ENCODE measurements at regions not wholly inside any gene's neighbourhood (a gene's known extent, or its start where the extent isn't known, plus 50 kb on each side); places are given as distances from the start of the nearest gene placed in this dataset.

GRCh38 chr1:94754570-94754969, 65.6 kb upstream of the SLC44A3 start:
- TF ChIP-seq ATF3 (IDR thresholded peaks at IDR 0.05) (no peak), TAF1 (conservative IDR thresholded peaks at IDR 0.05) (no peak), CTCF (IDR thresholded peaks at IDR 0.05; ENCODE audit: low read depth, low read length, missing input control) (no peak), REST (IDR thresholded peaks at IDR 0.05) (no peak), GABPA (IDR thresholded peaks at IDR 0.05 in 1 of 2, conservative IDR thresholded peaks at IDR 0.05 in 1 of 2) (no peak), RAD21 (IDR thresholded peaks at IDR 0.05) (no peak), JUND (IDR thresholded peaks at IDR 0.05) (no peak), YY1 (IDR thresholded peaks at IDR 0.05) (no peak), ZBTB33 (IDR thresholded peaks at IDR 0.05) (no peak), MAX (IDR thresholded peaks at IDR 0.05) (no peak), RXRA (IDR thresholded peaks at IDR 0.05) (peak; percentile 31 to 34)

All from liver (tissue), 3 donors.